CD4-positive, alpha-beta T cell treated with Interleukin-4 for 4 hours (primary cell): ENCODE measurements at regions not wholly inside any gene's neighbourhood (a gene's known extent, or its start where the extent isn't known, plus 50 kb on each side); places are given as distances from the start of the nearest gene placed in this dataset.

Experiments
- DNase-seq: peaks from one replicate; pipeline ENCODE4 v3.0.0-alpha.2; 2020

- DNase-seq = no peak
Measured at GRCh38 chr6:40192516-40192915, 258.3 kb upstream of the MOCS1 start.

DNA sequence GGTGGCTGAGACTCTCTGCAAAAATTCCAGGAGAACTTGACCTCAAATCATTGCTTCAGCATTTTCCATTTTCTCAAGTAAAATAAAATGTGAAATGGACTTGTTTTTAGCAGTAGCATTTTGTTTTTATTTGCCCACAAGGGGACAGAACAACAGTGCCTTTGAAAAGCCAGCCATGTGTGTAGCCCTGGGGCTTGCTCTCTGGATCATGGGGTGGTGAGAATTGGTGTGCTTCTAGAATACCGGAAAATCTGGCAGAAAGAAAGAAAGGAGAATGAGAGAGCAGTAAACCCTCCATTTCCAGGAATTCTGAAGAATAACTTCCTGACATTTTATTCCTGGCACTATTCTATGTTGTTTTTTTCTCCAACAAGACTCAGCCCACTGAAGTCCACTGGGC, 254.7 kb upstream of the MOCS1 start:
- DNase-seq = no peak

- DNase-seq = no peak
Measured at GRCh38 chr6:40187535-40188144, 253.4 kb upstream of the MOCS1 start.

GRCh38 chr6:40185486-40185885, 251.2 kb upstream of the MOCS1 start:
- no peak for DNase-seq

GRCh38 chr6:40183902-40184301, 249.6 kb upstream of the MOCS1 start:
- DNase-seq = no peak

GRCh38 chr6:40181367-40181766, 247.1 kb upstream of the MOCS1 start:
- no peak for DNase-seq

DNA sequence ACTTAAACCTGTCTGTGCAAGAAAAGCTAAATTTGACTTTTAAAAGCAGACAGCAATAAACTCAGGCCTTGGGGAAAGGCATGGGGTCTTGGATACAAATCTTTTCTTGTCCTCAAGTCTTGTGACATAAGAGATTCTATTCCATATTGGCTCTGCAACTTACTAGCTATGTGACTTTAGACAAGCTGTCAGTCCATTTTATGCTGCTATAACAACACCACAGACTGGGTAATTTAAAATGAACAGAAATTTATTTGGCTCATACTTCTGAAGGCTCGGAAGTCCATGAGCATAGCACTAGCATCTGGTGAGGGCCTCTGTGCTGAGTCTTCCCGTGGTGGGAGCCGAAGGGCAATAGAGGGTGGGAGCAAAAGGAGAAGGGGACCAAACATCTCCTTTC, 246.0 kb upstream of the MOCS1 start:
- DNase-seq = no peak

GRCh38 chr6:40179496-40179895, 245.2 kb upstream of the MOCS1 start:
- DNase-seq = no peak

DNA sequence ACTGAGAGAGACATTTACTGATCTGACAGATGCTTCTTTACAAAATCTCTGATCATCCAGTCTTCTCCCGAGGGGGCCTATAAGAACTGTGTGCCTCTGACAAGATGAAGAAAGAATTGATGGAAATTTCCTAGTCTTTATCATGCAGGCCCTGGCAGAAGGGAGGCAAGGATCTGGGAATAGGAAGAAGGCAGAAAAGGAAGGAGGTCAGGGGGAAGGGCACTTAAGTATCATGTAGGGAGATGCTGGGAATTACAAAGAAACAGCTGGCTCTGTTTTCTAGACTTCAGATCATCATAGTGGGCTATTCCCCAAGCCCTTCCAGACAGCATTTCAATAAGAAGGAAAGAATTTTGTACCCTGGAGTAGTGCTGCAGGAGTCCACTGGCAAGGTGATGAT, 243.3 kb upstream of the MOCS1 start:
- DNase-seq = no peak

- DNase-seq = no peak
Measured at GRCh38 chr6:40176152-40176551, 241.9 kb upstream of the MOCS1 start.

- no peak for DNase-seq
Measured at GRCh38 chr6:40172272-40172671, 238.0 kb upstream of the MOCS1 start.

DNA sequence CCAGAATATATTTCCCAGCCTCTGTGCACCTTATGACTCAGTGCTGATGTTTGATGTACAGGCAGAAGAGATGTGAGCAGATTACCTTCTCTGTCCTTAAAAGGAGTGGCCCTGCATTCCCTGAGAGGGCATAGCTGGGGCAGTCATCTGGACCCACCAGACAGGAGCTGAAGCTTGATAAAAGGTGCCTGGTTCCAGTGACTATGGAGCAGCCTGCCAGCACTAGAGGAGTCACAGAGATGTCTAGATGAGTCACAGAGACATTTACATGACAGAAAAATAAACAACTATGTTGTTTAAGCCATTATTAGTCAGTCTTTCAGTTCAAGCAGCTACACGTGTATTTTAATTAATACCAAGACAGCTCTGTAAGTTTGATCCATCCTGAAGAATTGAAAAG, 237.1 kb upstream of the MOCS1 start:
- DNase-seq = no peak

DNA sequence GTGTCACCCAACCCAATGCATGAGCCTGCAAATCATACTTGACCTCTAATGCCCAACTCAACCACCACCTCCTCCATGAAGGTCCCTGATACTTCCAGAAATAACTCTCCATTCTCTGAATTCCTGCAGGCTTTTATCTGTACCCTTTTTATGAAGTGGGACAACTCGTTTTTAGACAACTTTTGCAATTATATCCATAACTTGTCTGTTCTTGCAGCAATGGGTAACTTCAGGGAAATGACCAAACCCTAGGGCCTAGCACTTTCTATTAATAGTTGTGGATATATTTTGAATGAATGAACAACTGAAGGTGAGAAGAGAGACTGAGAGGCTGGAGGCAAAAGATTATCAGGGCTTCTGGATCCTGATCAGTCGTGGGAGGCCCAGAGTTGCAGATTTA, 236.6 kb upstream of the MOCS1 start:
- no peak for DNase-seq

DNA sequence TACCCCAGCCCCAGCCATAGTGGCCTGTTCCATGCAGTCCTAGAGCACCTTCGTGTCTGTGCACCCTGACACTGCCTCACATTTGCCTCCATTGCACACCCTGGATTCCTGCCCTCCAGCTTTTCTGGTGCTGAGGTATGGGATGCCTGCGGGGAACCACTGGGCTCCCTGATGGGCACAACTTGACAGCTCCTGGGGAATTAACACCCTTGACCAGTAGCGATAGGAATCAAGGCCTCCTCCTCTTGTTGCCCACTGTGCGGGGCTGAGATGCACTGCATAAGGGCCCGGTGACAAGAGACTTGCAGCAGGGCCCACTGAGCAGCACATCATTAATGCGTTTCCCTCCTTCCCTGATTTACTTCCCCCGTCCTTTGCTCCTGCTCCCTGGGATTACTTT, 235.6 kb upstream of the MOCS1 start:
- DNase-seq = no peak

GRCh38 chr6:40166963-40167362, 232.7 kb upstream of the MOCS1 start:
- DNase-seq = no peak

DNA sequence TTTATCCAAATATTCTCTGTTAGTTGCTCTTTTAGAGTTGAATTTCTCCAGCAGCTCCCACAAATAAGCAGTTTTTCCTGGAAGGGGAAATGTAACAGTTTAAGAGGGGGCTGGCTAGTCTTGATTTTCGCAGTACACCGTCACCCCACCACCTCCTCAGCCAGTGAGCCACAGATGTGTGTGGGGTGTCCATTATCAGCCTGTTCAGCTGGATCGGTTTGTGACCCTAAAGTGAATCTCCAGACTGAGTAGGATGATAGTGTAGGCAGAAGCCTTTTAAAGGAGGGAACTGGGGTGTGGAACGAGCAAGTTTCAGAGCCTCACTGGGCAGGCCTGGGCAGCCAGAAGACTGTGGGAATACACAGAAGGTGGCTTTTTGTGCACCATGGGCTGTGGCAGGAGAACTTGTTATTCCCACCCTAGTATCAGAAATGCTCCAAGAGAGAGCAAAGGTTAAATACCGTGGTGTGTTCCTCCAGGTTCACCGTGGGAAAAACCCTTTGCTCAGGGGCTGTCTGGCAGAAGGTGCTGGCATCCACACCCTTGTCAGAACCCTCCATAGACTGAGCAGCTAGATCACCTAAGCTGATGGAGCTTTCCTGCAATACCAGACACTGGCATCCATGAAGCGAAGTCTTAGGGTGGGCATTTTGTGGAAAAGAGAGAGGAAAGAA, 230.9 kb upstream of the MOCS1 start:
- no peak for DNase-seq

GRCh38 chr6:40164345-40164755, 230.1 kb upstream of the MOCS1 start:
- DNase-seq = no peak

DNA sequence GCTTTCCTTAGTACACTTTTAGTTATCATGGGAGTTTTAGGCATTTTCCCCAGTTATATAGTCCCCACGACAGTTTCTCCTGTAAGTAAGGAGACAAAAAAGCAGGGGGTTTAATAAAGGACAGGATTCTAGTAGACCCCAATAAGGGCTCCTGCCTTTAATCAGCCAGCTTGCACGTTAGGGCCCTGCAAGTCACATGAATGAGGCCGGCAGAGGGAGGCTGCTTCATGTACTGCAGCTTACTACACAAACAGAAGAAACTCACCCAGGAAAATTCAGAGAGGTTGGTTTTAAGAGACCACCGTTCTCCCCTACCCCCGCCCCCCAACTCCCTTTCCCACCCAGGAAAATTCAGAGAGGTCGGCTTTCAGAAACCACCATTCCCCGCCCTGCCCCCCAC, 229.7 kb upstream of the MOCS1 start:
- DNase-seq = no peak

- DNase-seq = no peak
Measured at GRCh38 chr6:40162074-40162473, 227.8 kb upstream of the MOCS1 start.

- no peak for DNase-seq
Measured at GRCh38 chr6:40160826-40161225, 226.6 kb upstream of the MOCS1 start.

- DNase-seq = no peak
Measured at GRCh38 chr6:40159865-40160264, 225.6 kb upstream of the MOCS1 start.

DNA sequence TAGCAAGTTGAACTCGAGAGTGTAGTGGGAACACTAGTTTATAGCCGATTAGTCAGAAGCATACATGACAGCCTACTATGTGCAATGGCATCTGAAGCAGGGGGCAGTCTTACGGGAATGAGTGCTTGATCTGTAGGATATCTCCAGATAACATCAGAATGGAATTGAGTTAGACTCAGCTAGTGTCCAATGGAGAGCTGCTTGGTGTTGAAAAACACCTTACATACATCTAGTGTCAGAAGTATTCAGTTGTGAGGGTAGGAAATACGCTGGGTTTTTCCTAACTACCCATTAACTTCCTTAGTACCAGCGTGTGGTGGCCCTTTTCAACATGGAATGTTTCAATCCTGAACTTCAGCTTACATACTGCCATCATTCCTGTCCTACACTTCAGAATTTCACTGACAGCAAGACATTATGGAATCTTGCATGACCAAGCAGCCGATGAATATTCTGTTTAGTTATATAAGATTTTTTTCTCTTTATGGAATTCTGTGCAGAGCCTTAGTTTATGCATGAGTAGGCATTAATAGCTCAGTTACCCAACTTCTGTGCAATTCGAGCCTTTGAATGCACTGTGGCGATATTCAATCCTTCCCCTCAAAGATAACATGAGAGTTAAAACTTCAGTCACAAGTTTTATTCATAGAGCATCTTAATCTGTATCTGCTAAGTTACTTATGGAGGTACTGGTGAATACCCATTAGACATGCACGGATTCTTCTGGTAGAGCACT, 218.6 kb upstream of the MOCS1 start:
- no peak for DNase-seq

- no peak for DNase-seq
Measured at GRCh38 chr6:40152196-40152595, 217.9 kb upstream of the MOCS1 start.

DNA sequence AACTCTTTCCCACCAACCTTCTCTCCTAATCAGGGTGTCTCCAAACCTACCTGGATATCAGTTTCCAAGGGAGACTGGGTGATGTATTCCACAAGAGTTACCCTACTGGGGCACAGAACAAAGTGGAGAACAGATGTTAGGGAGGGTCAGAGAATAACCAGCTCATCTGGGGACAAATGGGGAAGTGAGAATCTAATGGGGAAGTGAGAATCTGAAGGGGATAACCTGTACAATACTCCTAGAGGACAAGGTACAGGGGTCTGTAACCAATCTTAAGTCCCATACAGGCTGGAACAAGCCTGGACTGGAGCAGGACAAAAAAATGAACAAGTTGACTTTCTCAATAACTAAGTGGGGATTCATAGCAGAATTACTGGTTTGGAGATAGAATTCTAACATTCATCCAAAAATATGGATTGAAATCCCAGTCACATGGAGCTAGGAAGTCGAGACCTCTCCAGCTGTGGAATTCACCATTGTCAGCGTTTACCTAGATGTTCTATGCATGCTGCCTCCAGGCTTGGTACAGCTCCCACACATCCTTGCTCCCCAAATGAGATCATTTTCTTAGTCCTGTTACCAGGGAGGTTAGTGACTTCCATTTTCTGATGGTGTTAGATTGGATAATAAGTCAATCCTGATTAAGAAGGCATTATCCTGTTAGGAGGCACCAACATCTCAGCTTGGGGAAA, 214.8 kb upstream of the MOCS1 start:
- no peak for DNase-seq
